Hematopoietic multipotent progenitor cell treated with erythropoietin and hydrocortisone succinate and interleukin-3 and kit ligand, for 17 days (in vitro differentiated cells): ENCODE measurements at regions not wholly inside any gene's neighbourhood (a gene's known extent, or its start where the extent isn't known, plus 50 kb on each side); places are given as distances from the start of the nearest gene placed in this dataset.

Experiments used
- DNase-seq: peaks from one replicate; pipeline ENCODE4 v3.0.0-alpha.2; 2015; ENCODE audit warnings: low spot score

DNA sequence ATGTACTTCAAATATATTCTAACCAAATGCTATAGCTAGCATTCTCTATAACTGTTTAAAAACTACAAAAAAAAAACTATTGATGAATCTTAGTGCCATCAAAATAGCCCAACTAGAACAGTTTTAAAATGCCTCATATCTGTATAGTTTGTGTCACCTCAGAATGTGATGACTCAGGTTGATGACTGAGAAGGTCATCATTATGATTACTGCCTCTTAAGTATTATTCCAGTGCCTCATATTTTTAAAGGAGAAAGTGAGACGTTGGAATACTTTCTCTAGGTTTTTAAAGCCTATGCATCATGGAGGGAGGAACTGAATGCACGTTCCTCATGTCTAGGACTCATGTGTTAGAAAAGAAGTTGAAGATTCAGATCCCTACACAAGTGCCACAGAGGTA is 88.2 kb downstream of the TMA16 start:
- no peak for DNase-seq

GRCh38 chr4:163587867-163588266 is 93.4 kb downstream of the TMA16 start:
- DNase-seq, result no peak

DNA sequence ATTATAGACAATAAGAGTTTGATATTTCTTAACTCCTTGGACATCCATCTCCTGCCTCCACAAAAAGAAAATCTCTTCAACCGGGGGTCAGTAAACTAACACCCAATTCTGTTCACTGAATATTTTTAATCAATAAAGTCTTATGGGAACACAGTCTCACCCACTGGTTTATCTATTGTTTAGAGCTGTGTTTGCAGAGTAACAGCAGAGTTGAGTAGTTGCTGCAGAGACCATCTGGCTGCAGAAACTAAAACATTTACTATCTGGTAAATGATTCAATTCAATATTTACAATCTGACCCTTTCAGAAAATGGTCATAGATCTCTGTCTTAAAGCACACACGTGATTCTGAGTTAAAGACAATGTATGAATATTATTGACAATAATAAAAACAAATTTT is 94.0 kb downstream of the TMA16 start:
- DNase-seq, result no peak

- no peak for DNase-seq
These were observed 95.6 kb downstream of the TMA16 start for GRCh38 chr4:163590103-163590502.

- DNase-seq, result no peak
These were observed 96.3 kb downstream of the TMA16 start for GRCh38 chr4:163590619-163591264.

- DNase-seq, result no peak
These were observed 97.1 kb downstream of the TMA16 start for GRCh38 chr4:163591614-163592020.

DNA sequence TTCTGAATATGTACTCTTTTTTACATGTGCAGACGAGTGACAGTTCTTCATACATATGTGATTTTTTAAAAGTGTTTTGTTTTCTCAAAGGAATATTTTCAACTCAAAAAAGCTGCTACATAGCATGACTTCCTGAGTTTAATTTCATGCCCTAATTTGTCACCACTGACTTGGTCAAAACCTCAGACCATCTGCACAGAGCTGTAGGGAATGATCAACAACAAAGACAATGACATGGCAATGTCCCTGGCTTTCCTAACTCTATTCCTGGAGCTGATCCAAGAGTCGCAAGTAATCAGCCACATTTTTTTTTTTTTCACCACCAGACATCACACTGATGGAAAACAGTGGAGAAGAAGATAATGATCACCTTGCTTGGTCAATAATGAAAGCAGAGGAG is 97.7 kb downstream of the TMA16 start:
- DNase-seq, result no peak

DNA sequence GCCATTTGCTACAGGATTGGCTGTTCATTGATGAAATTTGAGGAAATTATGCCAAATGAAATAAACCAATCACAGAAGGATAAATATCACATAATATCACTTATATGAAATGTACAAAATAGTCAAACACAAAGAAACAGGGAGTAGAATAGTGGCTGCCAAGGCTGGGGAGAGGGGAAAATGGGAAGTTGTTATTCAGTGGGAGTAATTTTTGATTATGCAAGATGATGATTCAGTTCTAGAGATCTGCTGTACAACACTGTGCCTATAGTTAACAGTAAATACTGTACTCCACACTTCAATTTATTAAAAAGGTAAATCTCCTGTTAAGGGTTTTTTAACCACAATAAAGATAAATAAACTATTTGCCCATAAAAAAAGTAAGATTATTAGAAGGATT is 101.1 kb downstream of the TMA16 start:
- DNase-seq, result no peak

GRCh38 chr4:163598028-163598427 is 103.5 kb downstream of the TMA16 start:
- no peak for DNase-seq

GRCh38 chr4:163598489-163598888 is 104.0 kb downstream of the TMA16 start:
- no peak for DNase-seq

- DNase-seq, result no peak
These were observed 106.2 kb downstream of the TMA16 start for GRCh38 chr4:163600727-163601126.

- DNase-seq, result no peak
These were observed 108.8 kb downstream of the TMA16 start for GRCh38 chr4:163603257-163603656.

DNA sequence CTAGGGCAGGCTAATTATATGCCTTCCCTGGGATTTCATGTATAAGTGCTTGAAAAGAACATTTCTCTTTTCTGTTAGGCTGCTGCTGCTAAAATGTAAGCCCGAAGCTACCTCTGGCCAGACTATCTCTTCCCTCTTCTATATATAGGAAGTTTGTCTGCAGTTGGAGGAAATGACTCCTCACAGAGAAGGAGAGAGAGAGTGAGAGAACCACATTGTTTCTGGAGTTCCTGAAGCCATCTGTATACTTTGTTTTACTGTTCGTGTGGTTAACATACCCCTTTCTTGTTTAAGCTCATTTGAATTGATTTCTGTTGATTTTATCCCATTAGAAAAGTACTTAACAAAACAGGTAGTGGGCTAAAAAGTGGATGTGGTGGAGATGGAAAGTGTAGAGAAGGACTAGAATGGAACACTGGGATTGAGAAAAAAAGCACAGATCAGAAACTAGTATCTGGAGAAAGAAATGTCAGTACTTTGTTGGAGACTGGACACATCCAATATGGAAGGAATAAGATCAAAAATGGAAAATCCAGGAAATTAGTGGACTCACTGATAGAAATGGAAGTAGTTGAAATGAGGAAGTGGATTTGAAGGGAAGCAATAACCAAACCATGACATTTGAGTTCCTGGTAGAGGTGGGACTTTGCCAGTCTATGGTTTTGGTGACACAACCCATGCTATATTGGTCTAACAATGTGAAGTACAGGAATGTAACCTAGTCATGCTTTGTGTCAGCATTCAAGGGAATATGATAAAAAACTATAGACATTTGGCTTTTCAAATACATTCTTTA is 112.6 kb downstream of the TMA16 start:
- DNase-seq, result no peak

GRCh38 chr4:163609019-163609418 is 114.5 kb downstream of the TMA16 start:
- no peak for DNase-seq

- DNase-seq, result no peak
These were observed 116.2 kb downstream of the TMA16 start for GRCh38 chr4:163610648-163611047.

- DNase-seq, result no peak
These were observed 116.7 kb downstream of the TMA16 start for GRCh38 chr4:163611182-163611581.

DNA sequence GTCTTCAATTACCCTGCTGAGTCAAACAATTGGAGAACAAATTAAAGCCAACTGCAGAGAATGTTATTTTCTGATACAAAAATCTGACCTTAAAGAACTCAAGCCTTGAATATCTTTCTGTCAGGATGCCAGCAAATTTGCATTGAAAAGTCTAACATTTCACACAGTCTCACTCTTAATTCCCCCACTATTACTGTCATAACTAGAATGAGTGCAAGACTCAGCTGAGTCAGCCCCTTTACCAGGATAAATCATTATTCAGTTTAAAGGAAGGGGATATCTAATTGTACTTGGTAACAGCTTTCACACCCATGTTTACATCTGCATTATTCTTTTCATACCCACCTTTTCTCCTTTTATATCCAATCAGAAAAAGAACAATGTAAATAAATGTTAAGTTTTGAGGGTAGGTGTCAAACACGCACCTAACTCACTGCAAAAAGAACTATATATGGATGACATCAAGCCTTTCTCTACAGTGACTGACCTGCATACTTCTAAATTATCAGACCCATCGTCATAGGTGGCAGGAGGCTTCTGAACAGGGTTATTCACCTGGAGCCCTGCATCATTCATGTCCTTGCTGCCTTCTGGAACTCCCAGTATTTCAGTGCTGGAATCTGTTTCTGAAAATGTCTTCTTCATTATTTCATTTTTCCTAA is 117.4 kb downstream of the TMA16 start:
- DNase-seq, result no peak

DNA sequence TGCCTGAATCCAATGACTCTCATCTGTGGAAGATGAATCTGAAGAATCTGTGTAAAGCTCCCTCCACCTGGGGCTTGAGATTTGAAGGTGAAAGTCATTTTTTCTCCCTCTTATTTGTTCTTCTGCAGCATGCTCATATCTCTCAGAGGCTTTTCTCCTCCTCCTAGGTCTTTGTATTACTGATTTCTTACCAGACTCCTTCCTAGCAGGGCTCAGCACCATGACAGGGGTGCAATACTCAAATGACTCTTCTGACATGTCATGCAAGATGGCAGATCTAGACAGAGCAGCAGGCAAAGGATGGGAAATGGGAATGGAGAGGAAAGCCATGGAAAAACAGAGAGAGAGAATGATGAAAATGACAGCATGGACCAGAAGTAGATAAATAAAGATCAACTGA is 118.3 kb downstream of the TMA16 start:
- no peak for DNase-seq

- DNase-seq, result no peak
These were observed 118.9 kb downstream of the TMA16 start for GRCh38 chr4:163613383-163613782.

DNA sequence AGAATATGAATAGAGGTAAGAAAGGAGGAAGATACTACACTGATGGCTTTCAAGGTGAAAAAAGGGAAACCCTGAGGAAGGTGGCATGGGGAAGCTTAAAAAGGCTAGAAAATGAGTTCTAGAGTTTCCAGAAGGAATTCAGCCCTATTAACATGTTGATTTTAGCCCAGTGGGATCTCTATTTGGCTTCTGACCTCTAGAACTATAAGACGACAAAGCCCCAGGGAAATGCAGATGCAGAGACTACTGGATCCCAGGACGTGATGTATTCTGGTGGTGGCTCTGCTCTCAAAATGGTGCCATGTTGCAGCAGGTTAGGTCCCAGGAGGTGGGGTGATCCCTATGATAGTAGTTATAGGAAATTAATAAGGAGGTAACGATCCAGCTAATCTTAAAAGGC is 120.4 kb downstream of the TMA16 start:
- no peak for DNase-seq

GRCh38 chr4:163618845-163619244 is 124.4 kb downstream of the TMA16 start:
- DNase-seq, result no peak

GRCh38 chr4:163620738-163621137 is 126.2 kb downstream of the TMA16 start:
- DNase-seq, result no peak

DNA sequence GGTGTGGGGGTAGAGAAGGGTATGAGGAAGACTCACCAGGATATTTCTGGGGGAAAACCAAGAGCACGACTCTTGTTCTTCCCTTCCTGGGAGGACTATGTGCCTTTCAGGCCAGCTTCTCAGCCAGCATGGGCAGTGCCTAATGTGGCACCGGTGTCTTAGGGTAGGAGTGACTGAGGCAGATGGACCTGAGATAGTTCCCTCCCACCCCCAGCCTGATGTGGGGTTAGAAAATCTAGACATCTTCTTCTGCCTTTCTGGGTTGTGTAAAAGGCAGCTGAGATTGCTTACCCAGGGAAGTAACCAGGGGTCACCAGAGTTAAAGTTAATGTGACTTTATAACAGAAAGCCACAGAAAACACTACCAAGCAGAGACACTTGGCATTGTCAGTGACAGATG is 127.3 kb downstream of the TMA16 start:
- DNase-seq, result no peak
